GM19324 (cell line): ENCODE measurements at regions not wholly inside any gene's neighbourhood (a gene's known extent, or its start where the extent isn't known, plus 50 kb on each side); places are given as distances from the start of the nearest gene placed in this dataset.
"Not testable (repeated sequence)": the region's sequence is repeated elsewhere in the genome, so short reads cannot be mapped to it uniquely, and the experiment has no call there.

Source experiments
- ATAC-seq: cut with Tn5 transposase; IDR thresholded peaks from one replicate; pipeline ENCODE4 v1.9.1; 2021; ENCODE audit warnings: mild to moderate bottlenecking, moderate library complexity; ENCODE audit not compliant: unreplicated experiment, low FRiP score

DNA sequence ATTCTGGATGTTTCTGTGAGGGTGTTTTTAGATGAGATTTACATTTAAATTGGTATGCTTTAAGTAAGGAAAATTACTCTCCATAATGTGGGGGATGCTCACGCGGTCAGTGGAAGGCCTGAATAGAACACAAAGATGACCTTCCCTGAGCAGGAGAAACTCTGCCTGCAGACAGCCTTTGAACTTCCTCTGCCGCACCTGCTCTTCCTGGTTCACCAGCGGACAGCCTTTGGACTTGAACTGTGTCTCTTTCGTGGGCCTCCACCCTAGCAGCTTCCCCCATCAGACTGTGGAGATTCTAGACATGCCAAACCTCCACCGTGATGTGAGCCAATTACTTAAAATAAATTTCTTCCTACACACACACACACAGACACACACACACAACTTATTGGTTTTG lies 210.7 kb downstream of the EFCAB11 start:
- ATAC-seq = no peak

DNA sequence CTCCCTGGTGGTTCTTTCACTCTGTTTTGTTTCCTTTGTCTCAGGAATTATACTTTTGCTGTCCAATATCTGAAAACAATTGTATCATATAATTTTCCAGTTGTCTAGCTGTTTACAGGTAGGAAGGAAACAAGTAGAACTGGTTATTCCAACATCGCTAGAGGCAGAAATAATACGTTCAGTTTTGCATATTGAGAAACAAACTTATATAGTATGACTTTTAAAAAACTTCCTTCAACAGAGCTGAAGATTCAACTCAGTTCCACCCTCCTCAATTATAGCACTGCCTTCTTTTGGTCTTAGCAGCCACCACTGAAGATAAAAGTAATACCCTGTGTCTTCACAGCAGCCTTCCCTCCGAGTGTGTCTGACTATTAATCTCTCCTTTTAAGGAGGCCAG lies 214.3 kb downstream of the EFCAB11 start:
- no peak for ATAC-seq

DNA sequence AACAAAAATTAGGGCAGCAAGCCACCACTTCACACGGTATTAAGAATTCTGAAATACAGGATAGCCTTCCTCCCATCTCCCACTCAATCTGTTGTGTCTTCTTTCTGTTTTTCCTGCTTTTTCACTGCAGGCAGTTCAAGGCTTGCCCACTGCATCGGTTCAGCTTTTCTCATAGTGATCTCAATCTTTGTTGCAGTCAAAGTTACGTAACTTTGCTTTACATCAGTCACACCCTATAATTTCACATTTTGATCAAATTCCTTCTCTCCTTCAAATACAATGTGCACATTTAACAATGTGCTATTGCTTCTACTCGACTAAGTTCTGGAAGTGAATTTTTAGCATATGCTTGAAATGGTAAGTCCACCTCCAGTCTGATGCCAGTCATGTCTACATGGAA lies 217.6 kb downstream of the EFCAB11 start:
- no peak for ATAC-seq

DNA sequence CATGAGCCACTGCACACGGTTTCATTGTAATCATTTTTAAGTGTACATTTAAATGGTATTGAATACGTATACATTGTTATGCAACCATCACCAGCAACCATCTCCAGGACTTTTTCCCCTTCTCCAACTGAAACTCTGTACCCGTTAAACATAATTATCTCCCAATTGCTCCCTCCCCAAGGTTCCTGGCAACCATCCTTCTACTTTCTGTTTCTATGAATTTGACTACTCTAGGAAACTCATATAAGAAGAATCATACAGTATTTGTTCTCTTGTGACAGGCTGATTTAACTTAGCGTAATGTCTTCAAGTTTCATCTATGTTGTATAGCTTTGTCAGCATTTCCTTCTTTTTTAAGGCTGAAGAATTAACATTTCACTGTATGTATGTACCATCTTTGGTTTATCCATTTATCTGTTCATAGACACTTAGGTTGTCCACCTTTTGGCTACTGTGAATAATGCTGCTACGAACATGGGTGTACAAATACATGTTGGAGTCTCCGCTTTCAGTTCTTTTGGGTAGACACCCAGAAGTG lies 223.1 kb downstream of the EFCAB11 start:
- ATAC-seq = no peak

DNA sequence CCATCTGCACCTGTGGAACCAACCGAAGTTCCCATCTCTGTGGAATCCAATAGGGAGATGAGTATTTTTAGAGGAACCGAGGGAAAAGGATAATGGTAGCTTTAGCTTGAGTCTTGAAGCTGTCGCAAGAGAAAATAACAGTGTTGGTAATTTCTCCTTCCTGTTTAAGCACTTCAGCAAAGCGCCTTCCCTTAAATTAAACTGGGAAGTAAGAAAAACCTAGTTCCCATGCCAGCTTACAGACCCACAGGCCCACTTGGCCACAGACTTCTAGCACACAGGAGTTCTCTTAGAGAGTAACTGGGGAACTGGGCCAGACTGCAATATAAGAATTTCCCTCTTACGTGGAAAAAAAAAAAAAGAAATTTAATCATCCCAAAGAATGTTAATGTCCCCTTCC lies 223.8 kb downstream of the EFCAB11 start:
- ATAC-seq = no peak

DNA sequence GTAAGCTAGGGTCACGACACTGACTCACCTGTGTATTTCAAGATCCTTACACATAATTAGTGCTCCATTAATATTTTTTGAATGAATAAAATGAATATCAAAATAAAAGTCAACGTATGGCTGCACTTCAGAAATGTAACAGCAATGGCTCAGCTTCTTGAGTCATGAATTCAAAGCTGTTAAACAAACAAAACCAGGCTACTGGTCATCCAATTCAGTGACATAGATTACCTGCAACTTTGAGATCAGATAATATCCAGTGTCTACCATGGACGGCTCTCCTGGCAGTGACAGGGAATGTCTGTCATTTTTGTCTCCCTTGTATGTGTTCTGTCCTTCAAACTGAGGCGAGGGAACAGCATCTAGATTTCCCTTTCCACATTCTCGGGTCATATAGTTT lies 225.6 kb downstream of the EFCAB11 start:
- ATAC-seq = no peak

DNA sequence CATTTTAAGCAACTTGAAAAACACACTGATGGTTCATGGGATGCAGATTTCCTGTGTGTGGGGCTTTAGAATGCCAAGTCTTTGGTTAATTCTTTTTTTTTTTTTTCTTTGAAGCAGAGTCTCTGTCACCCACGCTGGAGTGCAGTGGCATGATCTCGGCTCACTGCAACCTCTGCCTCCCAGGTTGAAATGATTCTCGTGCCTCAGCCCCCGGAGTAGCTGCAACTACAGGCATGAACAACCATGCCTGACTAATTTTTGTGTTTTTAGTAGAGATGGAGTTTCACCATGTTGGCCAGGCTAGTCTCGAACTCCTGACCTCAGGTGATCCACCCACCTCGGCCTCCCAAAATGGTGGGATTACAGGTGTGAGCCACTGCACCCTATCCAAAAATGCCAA lies 228.3 kb downstream of the EFCAB11 start:
- not testable (repeated sequence) for ATAC-seq

DNA sequence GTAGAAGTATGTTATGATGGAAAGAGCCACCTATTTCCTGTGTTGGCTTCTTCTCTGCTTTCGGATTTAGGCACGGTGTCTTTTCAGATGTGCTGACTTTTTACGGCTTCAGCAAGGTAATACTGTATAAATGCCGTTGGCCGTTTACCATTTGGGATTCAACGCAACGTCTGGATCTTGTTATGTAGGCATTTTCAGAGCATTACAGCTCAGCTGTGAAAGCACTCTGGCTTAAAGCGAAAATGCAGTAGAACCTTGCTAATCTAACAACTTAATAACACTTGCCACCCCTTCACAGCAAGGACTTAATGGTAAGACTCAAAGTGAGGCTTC lies 229.9 kb downstream of the EFCAB11 start:
- no peak for ATAC-seq

DNA sequence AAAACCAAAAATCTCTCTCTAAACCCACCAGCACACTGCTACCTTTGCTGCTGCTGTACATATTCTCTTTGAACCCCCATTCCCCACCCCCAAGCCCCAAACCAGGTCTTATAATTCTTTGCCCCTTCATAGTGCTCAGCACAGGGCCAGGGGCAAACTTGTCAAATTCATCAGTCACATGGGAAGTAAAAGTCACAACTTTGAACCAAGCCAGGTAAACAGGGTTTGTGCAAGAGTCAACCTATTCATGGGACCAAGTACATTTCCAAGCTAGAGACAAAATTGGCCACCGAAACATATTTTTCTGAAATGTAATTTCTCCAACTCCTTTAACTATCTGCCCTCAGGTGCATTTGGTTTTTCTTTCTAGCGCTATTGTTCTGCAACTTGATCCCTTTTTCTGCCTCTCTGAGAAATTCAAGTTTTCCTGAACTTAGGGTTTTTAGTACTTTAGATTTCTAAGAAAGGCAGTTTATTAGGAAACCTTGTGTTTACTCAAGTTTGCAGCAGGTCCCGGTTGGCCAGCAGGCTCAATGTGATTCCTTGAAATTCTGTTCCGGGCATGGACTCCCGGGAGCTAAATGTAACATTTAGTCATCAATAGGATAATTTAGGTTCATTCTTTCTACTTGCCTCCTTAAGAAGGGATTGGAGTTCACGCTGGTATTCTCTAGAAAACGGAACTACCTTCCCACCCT lies 230.5 kb downstream of the EFCAB11 start:
- no peak for ATAC-seq

DNA sequence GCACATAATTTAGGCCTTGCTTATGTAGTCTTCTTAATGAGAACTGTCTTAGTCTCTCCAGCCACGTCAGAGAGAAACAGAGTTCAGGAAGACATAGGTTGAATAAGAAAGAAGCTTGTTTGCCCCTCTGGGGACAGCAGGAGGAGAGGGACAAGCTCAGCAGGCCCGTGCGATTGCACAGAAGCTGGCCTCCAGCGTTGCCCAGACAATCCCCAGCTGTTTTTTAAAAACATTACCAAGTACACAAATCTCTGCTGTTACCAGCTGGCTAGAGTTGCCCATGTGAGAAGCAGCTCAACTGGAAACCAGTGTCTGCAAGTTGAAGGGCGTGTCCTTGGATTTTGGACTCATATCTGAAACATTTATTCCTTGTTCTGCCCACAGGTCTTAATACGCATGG lies 232.6 kb downstream of the EFCAB11 start:
- ATAC-seq = no peak

DNA sequence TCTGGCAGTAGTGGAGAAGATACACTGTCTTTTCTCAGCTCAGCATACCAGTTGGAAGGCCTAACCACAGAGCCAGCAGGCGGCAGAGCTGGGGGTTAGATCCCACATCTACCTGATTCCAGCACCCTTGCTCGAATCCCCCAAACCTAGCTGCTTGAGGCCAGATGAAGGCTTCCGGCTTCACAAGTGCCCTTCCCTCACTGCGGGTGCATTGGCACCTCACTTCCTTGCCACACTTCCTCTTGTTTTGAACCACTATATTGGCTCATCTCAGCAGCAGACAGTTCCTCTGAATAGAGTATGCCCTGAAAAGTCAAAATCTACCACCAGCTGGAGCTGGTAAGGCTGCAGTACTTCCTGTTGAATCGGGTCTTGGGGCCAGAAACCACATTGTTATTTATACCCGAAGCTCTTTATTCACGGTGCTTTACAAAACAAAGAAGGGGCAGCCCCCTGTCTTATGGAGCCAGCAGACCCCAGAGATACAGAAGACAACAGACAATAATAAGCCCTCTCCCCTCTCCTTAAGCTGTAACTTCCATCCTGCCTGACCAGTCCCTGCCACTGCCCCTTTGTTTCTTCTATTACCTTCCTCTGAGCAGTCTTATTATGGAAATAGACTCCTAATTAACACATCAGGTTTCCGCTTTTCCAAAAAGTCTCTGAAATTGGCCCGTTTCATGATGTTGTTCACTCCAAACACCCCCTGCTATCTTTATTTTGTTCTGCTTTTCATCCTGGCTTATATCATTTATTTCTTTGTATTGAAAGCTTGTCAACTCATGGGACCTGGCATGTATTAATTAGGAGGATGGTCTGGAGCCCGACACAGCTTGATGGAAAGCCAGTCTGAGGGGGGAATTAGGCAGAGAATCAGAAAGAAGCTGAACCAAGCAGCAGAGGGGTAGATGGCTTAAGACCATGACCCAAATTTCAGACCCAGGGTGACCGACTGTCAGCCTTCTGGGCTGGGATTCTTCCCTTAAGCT lies 233.5 kb downstream of the EFCAB11 start:
- peak; percentile 68 for ATAC-seq

DNA sequence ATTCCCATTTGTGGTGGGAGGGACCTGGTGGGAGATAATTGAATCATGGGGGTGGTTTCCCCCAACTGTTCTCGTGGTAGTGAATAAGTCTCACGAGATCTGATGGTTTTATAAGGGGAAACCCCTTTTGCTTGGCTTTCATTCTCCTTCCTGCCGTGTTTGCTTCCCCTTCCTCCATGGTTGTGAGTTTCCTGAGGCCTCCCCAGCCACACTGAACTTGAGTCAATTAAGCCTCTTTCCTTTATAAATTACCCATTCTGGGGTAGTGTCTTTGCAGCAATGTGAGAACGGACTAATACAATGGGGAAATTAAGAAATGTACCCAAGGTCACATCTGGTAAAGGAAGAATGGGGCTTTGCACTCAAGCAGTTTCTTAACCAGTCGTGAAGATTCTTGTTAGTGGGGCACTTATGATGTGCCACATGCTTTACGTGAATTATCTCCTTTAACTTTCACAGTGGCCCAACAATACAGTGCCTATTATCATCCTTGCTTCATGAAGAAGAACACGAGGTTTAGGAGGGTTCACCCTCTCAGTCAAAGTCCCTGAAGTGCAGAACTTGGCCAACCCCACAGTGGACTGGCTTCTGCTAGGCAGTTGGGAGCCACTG lies 234.3 kb downstream of the EFCAB11 start:
- no peak for ATAC-seq

DNA sequence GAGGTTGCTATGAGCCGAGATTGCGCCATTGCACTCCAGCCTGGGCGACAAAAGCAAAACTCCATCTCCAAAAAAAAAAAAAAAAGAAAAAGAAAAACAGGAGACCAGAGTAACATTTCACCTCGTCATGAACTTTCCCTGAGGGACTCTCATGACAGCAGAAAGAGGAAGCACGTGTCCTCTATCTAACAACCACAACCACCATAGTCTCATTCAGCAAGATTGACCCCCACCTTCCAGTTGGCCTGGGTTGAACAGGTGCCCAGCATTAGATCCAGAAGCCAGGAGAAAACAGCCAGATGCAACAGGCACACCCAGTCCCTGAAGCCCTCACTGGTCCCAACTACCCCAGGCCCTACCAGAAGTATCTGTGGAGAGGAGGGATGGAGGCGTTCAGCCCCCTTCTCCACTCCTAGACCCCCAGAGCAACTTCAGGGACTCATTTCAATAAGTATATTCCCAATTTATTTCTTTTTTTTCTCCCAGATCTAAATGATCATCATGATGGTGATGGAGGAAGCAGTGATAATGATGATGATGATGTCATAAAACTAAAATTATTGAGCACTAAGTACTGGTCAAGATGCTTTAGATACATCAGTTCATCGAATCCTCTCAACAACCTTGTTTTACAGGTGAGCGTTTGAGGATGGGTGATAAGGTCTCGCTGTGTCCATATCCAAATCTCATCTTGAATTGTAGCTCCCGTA lies 235.0 kb downstream of the EFCAB11 start:
- ATAC-seq = no peak

DNA sequence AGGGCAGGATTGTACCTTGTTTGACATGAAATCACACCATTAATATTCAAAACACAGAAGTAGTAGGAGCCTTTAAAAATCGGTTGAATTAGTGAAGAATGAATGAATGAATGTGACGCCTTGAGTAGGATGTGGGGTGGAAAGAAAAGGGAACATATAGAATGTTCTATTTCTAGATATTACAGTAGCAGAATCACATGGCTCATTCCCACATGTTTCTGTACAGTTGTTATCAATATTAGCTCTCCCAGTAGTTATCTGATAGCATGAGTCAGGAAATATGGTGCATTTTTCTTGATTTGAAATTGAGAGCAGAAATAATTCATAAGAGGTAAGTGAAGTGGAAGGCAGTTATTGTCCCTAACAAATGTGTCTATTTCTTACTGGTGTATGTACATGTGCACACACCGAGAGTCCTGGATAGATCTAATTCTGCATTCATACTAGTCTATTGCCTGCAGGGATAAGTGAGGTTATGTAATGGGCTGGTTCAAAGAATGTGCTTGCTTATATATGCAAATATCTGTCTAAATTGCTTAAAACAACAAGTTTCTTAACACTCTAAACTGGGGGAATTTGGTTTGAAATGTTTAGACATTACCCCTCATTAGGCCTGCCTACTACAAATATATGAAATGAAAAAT lies 245.4 kb downstream of the EFCAB11 start:
- ATAC-seq = no peak

DNA sequence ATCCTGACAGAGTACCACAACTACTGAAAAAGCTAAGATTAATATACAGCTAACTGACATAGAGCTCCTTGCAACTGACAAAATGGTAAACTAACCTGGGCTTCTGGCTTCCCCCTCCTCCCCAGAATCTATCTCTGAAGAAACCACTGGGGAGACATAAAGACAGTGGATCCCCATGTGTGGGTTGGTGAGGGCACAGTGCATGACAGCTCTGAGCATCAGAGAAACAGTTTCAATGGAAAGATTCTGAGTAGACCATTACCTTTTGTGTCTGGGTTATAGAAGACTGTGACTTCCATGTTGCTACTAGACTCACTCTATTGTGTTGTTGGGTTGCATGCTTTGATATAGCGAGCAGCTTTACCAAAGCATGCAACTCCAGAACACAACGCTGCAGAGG lies 247.4 kb downstream of the EFCAB11 start:
- no peak for ATAC-seq

DNA sequence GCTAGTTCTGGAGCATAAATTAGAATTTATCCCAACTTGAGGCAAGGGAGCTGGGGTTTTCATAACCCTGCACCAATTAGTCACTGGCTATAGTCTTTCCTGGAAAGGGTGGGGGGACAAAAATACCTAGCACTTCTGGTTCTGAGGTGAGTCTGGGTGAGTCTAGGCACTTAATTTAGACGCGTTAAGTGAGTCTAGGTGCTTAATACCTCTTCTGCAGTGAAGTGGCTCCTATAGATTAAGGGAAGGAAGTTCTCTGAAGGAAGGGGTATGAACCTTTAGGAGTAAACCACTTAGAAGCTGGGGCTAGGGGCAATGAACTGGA lies 251.7 kb downstream of the EFCAB11 start:
- ATAC-seq = no peak

DNA sequence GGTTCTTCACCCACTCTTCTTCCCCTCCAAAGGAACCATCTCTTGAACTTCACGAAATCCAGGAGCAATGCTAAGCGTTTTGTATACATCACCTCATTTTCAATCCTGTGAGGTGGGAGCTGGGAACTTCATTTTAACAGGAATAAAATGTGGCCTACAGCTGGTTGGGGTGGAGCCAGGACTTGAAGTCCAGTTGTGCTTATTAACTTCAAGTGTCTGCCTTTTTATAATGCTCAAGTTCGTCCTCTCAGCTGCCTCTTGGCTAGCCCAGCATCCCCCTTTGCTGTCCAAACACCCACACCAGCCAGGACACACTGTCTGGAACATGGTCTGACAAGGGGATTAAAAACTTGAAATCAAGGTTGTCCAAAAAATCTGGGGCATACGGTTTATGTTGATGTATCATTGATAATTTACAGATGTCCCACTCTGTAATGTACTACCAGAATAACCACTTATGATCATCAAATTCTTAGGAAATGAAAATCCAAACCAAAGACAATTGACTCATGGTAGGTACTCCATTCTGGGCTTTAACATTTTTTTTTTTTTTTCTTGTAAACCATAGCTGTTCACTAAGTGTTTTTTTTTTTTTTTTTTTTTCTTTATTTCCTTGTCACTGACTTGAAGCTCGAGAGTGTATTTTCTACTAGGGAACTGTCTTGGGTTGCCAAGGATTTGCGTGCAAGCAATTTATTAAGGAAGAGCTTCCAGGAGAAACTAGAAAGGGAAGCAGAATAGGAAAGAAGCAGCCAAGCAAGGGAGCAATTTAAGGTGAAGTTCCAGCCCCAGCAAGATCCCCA lies 252.3 kb downstream of the EFCAB11 start:
- no peak for ATAC-seq

DNA sequence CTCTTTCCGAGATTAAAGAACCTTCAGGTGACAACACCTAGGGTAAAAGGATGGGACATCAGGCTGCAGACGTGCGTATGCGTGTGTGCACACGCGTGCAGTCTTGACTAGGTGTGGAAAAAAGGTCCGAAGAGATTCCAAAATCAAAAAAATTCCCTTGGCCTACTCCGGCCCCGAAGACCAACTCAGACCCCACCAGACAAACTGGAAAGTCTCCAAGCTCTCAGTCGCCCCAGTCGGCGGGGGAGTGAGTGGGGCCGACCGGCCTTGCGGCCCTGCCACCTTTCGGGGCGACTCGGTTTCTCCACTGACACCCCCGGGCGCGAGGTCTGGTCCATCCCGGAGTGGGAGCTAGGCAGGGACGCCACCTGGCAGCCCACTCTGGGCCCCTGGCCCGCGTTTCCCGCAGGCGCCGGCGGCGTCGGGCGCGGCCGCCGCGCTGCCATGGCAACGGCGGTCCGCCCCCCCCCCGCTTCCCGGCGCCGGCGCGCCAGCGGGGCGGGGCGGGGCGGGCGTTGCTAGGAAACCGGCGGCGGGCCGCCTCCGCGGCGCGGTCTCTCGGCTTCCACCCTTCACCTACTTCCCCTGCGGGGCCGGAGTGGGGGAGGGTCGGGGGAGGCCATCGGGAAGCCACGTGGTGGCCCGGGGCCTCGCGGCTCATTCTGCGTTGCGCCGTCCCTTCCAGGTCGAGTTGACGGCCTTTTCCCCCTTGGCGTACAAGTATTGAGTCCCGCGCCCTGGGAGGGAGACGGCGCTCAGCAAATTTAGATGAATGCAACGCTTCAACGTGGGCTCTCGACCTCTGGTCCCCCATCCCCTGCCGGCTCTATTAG lies 253.1 kb downstream of the EFCAB11 start:
- peak; percentile 90 for ATAC-seq

DNA sequence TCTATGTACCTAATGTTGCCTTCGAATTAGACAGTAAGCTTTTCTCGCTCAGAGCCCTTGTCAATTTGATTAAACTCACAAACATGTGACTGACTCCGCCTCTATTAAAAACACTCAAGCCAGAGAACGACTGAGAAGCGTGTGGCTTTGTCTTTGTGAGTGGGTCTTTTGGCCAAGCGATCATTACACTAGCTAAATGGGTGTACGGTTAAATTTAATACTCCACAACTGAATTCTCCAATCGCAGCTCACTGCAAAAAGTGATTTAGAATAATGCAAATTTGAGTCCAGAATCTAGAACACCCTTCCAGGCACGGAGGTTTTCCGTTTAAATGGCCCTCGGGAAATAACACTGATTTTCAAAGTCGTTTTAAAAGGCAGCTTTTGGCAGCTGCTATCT lies 253.7 kb downstream of the EFCAB11 start:
- ATAC-seq = no peak
